Retina (tissue), 1 donor: ENCODE measurements at regions not wholly inside any gene's neighbourhood (a gene's known extent, or its start where the extent isn't known, plus 50 kb on each side); places are given as distances from the start of the nearest gene placed in this dataset.
"Not testable (repeated sequence)": the region's sequence is repeated elsewhere in the genome, so short reads cannot be mapped to it uniquely, and the experiment has no call there.

ENCODE experiments used
- DNase-seq: peaks from one replicate; pipeline ENCODE4 v3.0.0-alpha.2; 2016

GRCh38 chr20:1825507-1825906, 69.7 kb upstream of the SIRPA start:
- DNase-seq, result no peak

DNA sequence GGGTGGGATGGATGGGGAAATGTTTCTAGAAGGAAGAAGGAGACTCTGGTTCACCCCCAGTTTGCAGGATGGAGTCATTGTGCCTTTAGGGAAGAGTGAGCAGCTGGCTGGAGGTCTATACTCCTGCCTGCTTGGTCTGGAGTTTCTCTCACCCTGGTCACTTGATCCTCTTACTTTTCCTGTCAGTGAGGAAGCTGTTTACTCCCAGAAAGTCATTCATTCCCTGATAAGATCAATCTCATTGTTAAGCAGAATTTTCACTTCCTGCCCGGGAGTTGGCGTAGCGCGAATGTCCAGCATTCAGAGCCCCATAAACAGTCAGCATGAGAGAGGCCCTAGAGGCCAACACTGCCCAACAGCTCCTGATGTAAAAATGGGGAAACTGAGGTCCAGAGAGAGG, 70.4 kb upstream of the SIRPA start:
- no peak for DNase-seq

GRCh38 chr20:1824181-1824580, 71.0 kb upstream of the SIRPA start:
- no peak for DNase-seq

GRCh38 chr20:1823450-1823844, 71.8 kb upstream of the SIRPA start:
- no peak for DNase-seq

- no peak for DNase-seq
These were observed 72.4 kb upstream of the SIRPA start for GRCh38 chr20:1822564-1823449.

DNA sequence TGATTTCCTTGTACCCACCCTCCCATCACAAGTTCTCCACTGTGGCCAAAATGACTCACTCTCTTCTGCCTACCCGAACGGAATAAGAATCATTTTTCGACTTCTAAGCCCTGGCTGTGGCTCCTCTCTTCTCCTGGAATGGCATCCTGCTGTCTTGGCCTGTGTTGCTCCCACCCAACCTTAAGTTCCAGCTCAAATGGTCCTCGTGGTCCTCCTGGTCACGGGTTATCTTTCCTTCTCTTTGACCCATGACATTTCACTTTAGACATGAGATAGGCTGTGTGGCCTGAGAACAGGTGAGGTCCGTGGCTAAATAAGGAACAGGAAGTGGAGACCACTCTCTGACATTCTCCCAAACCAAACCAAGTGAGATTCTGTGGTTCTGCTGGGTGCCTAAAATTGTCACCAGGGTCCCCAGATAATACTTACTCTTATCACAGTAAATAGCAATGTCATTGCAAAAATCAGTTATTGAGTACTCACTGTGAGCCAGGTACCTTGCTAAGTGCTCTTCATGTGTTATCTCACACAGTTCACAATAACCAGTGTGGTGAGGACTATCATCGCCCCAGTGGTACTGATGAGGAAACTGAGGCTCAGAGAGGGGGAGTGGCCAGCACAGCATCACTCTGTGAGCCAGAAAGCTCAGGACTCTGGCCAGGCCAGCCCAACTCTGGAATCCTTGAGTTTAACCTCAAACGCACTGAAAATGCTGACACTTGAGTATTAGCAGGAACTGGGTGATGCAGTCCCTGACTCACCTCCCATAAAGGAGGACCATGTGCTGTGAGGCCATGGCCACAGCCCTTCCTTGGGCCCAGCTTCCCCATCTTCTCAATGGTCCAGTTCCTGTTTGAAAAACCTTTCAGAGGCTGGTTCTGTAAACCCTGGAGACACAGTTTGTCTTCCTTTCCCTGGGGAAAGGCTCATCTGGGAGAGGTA, 74.8 kb upstream of the SIRPA start:
- DNase-seq, result no peak

DNA sequence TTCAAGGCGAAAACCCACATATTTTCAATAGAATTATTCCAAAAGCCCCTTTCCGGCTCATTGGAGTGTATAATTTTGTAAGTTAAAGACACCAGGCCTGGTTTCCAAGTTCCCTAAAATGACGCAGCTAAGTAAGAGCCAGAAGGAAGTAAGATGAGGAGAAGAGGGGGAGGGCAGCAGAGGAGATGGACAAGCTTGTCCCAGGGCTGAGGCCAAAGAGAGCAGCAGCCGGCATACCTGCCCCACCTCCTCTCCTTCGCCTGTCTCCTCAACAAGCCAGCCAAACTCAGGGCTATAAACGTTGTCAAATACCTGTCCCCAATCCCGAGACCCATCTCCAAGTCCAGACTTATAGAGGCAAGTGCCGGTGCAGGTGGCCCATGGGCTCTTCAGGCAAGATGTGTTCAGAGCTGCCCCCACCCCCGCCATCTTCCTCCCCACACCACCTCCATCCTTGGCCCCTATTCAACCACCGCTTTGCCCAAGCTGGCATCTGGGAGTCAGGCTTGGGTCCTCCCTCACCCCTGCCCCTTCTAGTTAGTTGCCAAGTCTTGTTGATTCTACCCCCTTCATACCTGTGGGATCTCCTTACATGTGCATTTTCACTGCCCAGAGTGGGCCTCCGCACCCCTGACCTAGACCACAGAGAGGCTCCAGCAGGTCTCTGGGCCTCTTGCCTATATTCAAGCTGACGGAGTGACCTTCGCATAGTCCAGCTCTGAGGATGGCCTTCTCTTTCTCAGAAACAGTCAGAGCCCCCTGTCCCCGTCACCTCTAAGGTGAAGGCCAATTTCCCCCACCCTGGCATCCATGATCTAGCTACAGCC, 75.7 kb upstream of the SIRPA start:
- DNase-seq, result no peak

GRCh38 chr20:1818895-1819294, 76.3 kb upstream of the SIRPA start:
- no peak for DNase-seq

- DNase-seq, result no peak
These were observed 76.9 kb upstream of the SIRPA start for GRCh38 chr20:1818247-1818840.

DNA sequence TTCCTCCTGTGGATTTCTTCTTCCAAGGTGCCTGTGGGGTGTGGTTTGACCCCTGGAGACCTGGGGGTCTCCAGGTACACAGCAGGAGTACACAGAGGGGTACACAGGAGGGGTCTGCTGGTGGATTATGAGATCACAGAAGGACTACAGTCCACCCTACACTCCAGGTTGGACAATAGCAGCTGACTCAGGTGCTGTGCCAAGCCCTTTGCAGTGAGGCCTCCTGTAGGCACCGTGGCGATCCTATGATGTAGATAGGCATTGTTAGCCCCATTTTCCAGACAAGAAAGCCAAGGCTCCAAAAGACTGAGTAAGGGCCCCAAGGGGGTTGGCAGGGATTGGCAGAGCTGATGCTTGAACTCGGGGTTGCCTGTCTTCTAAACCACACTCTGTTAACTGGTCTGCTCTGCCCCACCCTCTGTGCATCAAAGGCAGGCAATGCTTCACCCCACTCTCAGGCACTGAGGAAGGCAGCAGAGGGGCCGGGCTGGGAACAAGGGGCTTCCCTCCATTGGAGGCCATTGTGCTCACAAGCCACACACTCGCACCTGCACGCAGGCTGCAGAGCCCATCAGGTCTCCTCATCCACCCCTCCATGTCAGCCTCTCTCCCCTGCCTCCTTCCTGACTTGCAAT, 77.5 kb upstream of the SIRPA start:
- DNase-seq, result no peak

DNA sequence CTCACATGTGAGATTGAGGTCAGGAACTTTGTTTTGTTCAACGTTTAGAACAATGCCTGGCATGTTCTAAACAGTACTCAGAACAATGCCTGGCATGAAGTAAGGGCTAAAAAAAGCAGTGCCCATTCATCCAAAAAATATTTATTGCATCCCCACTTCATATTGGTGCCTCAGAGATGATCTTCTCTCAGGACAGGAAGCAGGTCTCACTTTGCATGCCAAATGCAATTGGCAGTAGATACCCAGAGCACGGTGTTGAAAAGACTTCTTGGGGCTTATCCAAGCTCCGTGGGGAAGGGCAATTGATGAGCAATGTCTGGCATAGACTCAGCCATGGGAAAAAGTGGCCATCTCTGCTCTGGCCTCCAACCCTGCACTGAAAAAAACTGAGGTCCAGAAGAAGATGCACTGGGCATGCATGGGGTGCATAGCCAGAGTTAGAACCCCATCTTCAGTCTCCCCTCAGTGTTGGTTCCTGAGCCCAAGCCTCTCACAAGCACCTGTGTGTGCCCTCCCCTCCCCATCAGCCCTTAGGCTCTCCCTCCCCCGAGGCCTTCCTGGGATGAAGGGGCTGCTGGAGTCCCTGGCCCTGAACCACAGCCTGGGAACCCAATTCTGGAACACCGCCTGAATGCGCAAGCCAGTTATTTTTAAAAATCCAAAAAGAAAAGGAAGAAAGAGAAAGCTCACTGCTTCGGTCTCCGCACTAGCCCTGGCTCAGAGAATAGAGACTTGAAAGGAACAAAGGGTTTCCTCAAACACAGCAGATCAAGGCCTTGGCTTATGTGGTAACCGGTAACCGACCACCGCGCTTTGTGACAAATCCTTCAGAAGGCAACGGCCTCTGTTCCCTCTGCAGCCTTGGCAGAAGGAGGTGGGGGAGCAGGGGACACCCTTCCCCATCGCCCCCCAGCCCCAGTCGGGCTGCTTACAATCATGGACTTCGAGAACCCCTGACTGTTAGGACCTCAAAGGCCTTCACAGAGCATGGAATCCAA, 78.5 kb upstream of the SIRPA start:
- DNase-seq, result no peak

DNA sequence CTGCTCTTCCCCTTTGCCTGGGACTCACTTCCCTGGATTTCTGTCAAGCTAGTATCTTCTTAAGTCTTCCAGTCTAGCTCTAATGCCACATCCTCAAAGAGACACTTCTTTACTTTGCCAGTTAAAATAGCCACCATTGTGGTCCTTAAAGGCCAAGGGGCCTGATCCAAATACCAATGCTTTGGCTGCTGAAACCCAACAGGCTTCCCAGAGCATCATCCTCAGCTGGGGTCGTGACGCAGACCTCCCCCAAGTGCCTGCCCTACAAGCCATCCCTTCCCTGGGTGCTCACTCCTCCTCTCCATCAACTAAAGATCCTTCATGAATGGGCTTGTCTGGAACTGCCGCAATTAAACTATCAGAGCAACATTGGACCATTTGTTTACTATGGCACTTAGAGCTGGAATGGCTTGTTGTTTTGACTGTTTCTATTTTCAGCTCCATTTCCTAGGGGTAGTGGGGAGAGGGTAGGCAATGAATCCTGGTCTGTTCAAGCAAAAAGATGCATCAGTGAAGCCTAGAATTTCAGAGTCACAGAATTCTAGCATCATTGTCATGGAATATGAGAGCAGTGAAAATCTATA, 79.6 kb upstream of the SIRPA start:
- no peak for DNase-seq

- DNase-seq, result not testable (repeated sequence)
These were observed 80.3 kb upstream of the SIRPA start for GRCh38 chr20:1814861-1815260.

GRCh38 chr20:1813674-1814635, 81.3 kb upstream of the SIRPA start:
- DNase-seq, result no peak

DNA sequence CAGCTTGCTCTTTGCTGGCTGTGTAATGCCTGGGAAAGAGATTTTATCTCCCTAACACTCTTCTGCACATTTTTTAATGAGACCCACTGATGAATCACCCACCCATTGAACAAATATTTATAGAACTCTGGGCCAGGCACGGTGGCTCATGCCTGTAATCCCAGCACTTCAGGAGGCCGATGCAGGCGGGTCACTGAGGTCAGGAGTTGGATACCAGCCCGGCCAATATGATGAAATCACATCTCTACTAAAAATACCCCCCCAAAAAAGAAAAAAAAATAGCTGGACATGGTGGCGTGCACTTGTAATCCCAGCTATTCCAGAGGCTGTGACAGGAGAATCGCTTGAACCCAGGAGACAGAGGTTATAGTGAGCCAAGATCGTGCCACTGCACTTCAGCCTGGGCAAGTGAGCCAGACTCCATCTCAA, 82.1 kb upstream of the SIRPA start:
- DNase-seq, result no peak

DNA sequence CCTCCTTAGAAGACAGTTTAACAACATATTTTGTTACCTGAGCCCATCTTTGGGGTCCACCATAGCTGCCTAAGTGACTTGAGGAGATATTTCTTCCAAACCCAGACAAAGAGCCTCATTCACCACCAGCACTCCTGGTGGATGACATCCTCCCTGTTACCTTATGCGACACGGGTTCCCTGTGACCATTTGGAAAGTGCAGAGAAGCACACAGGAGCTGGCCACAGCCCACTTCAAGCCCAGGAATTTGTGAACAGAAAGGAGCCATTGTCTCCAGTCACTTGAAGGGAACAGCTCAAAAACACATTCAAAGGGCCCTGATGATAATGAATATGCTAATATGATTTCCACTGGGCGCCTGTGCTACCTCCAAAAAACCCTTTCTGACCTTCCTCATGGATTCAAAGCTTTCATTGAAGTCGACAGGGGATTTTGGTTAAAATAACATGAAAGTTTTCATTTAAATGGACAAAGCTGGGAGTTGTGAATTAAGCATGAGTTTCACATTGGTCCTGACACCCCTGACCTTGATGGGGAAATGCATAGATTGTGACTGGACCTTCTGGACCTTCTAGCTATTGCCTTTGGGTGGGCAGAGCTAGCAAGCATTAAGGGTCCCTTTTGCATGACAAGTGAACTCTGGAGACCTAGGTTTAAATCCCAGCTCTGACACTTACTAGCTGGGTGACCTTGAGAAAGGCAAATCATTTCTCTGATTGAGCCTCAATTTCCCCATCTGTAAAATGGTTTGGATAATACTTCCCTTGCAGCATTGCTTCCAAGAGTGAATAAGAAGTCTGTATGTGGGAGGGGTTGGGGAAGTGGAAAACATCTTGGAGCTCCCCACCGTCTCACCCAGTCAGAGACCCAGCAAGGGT, 83.3 kb upstream of the SIRPA start:
- DNase-seq, result no peak

DNA sequence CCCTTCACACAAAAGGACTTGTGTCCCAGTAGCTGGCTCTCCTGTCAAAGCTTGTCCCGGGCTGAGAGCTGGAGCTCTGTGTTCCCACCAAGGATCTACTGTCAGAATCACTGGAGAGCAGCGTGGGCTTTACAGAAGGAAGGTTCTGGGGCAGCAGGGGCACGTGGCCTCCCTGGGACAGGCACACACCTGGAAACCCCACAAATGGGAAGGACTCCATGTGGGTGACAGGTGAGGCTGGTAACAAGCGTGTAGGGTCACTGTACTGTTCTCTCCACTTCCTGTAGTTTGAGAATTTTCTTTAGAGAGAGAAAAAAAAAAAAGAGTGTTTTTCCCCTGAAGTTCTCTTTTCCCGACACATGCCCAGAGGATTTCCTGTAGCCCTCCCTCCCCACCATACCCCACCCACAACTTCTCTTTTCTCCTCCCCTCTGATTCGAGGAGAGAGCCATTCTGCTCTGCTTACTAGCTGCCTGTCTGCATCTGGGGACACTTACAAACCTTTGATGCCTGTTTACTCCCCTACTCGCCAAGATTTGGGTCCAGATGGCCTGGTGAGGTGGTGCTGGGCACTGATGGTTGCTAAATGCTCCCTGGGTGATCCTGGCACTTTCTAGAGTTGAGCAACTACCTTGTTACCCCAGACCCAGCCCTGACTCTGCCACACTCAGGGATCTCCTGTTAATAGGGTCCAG, 84.1 kb upstream of the SIRPA start:
- no peak for DNase-seq
